Duodenal mucosa (tissue), 2 donors: ENCODE measurements at regions not wholly inside any gene's neighbourhood (a gene's known extent, or its start where the extent isn't known, plus 50 kb on each side); places are given as distances from the start of the nearest gene placed in this dataset.
"Not testable (repeated sequence)": the region's sequence is repeated elsewhere in the genome, so short reads cannot be mapped to it uniquely, and the experiment has no call there.

Experiments used
- H3K27ac ChIP-seq: one replicate; pipeline ENCODE4 v1.7.0; 2013; ENCODE audit warnings: low read depth, low read length
- H3K27me3 ChIP-seq, 2 donors: one replicate each; pipeline ENCODE4 v1.7.0; 2013; ENCODE audit warnings: low read length in 2 of 2, control low read depth in 1 of 2; ENCODE audit not compliant: insufficient read depth in 2 of 2, control insufficient read depth in 1 of 2
- H3K36me3 ChIP-seq, 2 donors: one replicate each; pipeline ENCODE4 v1.7.0; 2013; ENCODE audit warnings: low read length in 2 of 2, control low read depth in 1 of 2; ENCODE audit not compliant: insufficient read depth in 2 of 2, control insufficient read depth in 1 of 2
- H3K4me1 ChIP-seq, 2 donors: one replicate each; pipeline ENCODE4 v1.7.0; 2013; ENCODE audit warnings: low read length in 2 of 2, control low read depth in 1 of 2; ENCODE audit not compliant: insufficient read depth in 2 of 2, control insufficient read depth in 1 of 2
- H3K4me3 ChIP-seq, 2 donors: one replicate each; pipeline ENCODE4 v1.7.0; 2013; ENCODE audit warnings: low read length in 2 of 2, low read depth in 1 of 2
- H3K9ac ChIP-seq, 2 donors: one replicate each; pipeline ENCODE4 v1.7.0; 2013; ENCODE audit warnings: low read length in 2 of 2, low read depth in 1 of 2
- H3K9me3 ChIP-seq, 2 donors: one replicate each; pipeline ENCODE4 v1.7.0; 2013; ENCODE audit warnings: low read length in 2 of 2, control low read depth in 1 of 2; ENCODE audit not compliant: control insufficient read depth in 1 of 2

DNA sequence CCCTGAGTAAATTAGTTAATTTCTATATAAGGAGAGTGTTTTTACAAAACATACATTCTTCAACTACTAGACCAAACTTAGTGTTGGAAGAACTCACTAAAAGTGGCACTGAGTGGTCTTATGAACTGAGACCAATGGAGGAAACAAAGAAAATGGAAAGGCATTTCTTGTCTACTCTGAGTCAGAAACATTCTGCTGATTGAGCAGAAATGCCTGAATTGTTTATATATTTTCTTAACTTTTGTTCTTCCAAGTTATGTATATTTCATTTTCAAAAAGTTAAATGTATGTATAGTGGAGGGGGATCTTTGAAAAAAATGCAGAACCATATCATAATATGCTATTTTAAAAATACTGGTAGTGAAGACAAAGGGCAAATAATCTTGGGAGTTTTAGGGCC, 320.7 kb downstream of the HGF start:
- H3K9me3 ChIP-seq = no peaks in the 10 kb centered on the region
- H3K4me1 ChIP-seq = no peaks in the 10 kb centered on the region
- H3K36me3 ChIP-seq = no peaks in the 10 kb centered on the region

DNA sequence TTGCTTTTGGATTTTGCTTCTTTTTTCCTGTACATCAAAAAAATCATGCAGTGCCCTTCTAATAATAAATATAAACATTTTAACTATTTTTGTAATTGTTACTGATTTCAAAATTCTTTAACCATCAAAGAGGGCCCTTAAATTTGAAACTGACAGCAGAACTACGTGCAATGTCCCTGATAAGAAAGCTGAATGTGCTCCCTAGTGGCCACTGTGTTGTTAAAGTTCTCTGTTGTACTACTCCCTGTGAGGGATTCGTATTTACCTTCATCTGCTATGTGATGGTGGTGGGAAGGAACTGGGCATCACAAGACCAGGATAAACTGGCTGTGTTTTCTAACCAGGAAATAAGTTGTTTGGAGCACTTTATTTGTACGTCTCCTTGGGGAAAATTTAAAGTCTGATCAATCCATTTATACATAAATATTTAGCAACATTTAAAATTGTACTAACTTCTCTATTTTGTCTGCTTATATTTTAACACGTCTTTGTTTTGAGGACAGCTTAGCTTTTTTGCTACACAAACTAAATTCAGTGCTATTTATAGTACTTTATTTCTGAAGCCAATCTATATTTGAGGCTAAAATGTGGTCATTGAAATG, 322.4 kb downstream of the HGF start:
- Histone ChIP-seq H3K9me3 (no peaks in the 10 kb centered on the region), H3K9ac (no peak overlapping the region), H3K27me3 (no peaks in the 10 kb centered on the region), H3K4me3 (no peak overlapping the region), H3K27ac (no peak overlapping the region), H3K36me3 (no peaks in the 10 kb centered on the region), H3K4me1 (no peaks in the 10 kb centered on the region)

More for the DNA sequence above, 320.7 kb downstream of the HGF start:
- H3K27ac ChIP-seq = no peak overlapping the region
- H3K4me3 ChIP-seq = no peak overlapping the region
- H3K27me3 ChIP-seq = no peaks in the 10 kb centered on the region
- H3K9ac ChIP-seq = no peak overlapping the region

DNA sequence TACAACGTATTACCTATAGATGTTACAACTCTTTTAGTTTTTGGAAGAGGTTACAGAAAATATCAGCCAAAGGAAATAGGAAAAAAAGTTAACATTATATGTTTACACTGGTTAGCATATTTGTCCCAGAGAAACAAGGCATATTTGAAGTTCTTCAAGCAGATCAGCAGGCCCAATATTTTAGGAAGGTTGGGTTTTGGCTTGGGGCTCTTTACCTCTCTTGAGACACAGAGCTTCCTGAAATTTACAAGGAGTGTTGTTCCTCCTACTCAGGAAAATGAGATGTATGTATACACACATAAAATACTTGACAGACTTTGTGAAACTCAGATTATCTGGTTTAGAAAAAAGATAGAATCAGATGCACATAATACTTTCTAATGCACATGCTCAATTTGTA, 323.6 kb downstream of the HGF start:
- H3K27ac ChIP-seq = no peak overlapping the region
- no peaks in the 10 kb centered on the region for H3K27me3 ChIP-seq
- no peaks in the 10 kb centered on the region for H3K4me1 ChIP-seq
- no peaks in the 10 kb centered on the region for H3K36me3 ChIP-seq
- no peak overlapping the region for H3K4me3 ChIP-seq
- H3K9me3 ChIP-seq = no peaks in the 10 kb centered on the region
- no peak overlapping the region for H3K9ac ChIP-seq

DNA sequence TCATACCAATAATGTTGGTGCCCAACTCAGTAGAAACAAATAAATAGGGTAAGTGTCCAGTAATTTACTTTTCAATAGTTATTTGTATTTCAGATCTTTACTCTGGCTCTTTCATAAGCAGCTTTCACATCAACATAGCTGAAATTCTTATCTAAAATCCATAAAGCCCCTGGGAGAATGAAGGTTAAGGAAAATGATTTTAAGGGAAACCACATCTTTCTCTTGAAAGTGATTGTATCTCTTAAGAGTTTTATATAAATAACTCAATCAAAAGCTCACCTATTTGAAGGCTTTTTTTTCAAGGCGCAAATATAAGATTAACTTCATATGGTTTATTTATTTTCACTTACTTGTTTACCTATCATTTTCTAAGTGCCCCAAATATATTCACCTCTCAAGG, 324.4 kb downstream of the HGF start:
- no peaks in the 10 kb centered on the region for H3K9me3 ChIP-seq
- no peaks in the 10 kb centered on the region for H3K27me3 ChIP-seq
- H3K27ac ChIP-seq = no peak overlapping the region
- no peak overlapping the region for H3K9ac ChIP-seq
- H3K36me3 ChIP-seq = no peaks in the 10 kb centered on the region
- no peaks in the 10 kb centered on the region for H3K4me1 ChIP-seq
- no peak overlapping the region for H3K4me3 ChIP-seq

DNA sequence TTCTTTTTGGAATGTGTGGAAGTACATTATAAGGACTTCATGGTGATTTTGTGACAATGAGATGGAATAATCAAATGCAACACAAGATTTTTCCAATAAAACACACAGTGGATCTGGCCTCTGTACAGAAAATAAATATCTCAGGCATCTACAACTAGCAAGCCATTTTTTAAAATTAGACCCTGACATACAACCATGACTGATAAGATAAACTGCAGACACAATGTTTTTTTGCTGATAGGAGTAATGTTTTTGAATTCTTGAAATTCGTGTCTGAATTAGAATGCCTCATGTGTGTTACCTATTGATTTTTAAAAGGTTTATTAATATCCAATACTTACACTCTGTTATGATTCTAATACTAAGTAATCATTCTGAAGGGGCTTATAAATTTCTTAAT, 328.1 kb downstream of the HGF start:
- no peaks in the 10 kb centered on the region for H3K9me3 ChIP-seq
- H3K4me3 ChIP-seq = no peak overlapping the region
- no peaks in the 10 kb centered on the region for H3K27me3 ChIP-seq

DNA sequence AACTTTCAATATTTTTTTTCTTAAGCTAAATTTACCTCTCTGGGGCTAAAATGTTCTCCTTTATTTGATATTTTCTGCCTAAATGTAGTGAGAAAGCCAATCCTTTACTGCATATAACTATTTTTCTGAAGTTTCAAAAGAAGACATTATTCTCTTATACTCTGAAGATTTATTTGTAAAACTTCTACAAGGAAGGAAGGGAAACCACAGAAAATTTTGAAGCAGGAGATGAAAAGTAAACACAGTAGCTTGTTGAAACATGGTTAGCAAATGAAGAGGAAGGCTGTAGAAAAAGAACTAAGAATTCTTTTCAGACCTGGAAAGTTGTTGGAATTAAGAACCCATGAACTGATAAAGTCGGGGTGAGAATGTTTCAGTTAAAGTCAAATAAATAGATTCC, 330.3 kb downstream of the HGF start:
- no peaks in the 10 kb centered on the region for H3K9me3 ChIP-seq
- H3K4me3 ChIP-seq = no peak overlapping the region
- H3K4me1 ChIP-seq = no peaks in the 10 kb centered on the region
- no peaks in the 10 kb centered on the region for H3K27me3 ChIP-seq
- no peak overlapping the region for H3K27ac ChIP-seq
- H3K9ac ChIP-seq = no peak overlapping the region
- no peaks in the 10 kb centered on the region for H3K36me3 ChIP-seq

More for the DNA sequence above, 328.1 kb downstream of the HGF start:
- Histone ChIP-seq H3K36me3 (no peaks in the 10 kb centered on the region), H3K9ac (no peak overlapping the region), H3K27ac (no peak overlapping the region), H3K4me1 (no peaks in the 10 kb centered on the region)

DNA sequence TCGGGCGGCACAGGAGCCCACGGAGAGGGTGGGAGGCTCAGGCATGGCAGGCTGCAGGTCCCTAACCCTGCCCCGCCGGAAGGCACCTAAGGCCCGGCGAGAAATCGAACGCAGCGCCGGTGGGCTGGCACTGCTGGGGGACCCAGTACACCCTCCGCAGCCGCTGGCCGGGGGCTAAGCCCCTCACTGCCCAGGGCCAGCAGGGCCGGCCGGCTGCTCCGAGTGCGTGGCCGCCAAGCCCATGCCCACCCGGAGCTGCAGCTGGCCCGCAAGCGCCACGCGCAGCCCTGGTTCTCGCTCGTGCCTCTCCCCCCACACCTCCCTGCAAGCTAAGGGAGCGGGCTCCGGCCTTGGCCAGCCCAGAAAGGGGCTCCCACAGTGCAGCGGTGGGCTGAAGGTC, 332.7 kb downstream of the HGF start:
- H3K4me3 ChIP-seq, H3K27ac ChIP-seq: not testable (repeated sequence)

DNA sequence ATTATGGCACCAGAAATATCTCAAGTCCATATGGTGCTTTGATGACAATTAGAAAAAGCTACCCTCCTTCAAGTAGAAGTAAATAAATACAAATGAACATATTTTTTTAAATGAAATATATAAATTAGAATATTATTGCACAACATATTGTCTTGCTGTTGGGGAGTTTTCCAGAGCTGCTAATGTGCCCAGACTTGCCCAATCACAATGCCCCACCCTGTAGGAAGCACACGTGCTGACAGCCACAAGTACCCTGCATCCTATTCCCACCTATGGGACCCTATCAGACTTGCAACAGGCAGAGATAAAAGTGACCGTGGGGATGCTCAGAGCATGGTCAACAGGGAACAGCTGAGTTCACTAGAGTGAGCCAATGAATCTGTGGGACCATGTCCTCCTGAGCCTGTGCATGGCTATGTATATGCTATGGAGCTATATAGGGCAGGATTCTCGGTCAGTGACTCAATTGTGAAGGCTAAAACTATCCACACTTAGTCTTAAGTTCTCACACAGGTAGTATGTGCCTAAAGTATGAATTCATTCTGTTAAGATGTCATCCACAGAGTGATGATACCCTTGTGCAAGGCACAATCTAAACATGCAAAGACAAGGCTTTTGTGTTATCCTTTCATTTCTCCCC, 336.0 kb downstream of the HGF start:
- no peak overlapping the region for H3K9ac ChIP-seq
- H3K36me3 ChIP-seq = no peaks in the 10 kb centered on the region
- H3K27me3 ChIP-seq = no peaks in the 10 kb centered on the region
- no peak overlapping the region for H3K27ac ChIP-seq
- H3K4me3 ChIP-seq = no peak overlapping the region
- no peaks in the 10 kb centered on the region for H3K4me1 ChIP-seq
- no peaks in the 10 kb centered on the region for H3K9me3 ChIP-seq

More for the DNA sequence above, 332.7 kb downstream of the HGF start:
- H3K4me1 ChIP-seq, H3K9ac ChIP-seq, H3K36me3 ChIP-seq, H3K9me3 ChIP-seq, H3K27me3 ChIP-seq: not testable (repeated sequence)

DNA sequence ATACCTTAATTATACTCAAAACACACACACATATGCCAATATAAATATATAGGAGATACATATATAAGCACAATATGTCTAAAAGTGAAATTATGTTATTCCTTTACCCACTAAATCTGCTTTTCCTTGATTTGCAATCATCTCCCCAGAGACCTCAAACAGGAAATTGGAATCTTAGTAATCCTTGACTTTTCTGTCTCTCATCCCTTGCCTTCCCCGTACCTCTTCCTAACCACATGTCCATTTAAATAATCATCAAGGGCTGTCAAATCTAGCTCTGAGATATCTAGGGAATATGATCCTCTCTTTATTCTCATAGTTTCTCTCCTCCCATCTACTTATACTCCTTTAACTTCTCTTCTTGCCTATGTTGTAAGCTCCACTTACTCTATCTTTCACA, 336.6 kb downstream of the HGF start:
- Histone ChIP-seq H3K9ac (no peak overlapping the region), H3K4me3 (no peak overlapping the region), H3K9me3 (no peaks in the 10 kb centered on the region), H3K36me3 (no peaks in the 10 kb centered on the region), H3K4me1 (no peaks in the 10 kb centered on the region), H3K27ac (no peak overlapping the region), H3K27me3 (no peaks in the 10 kb centered on the region)

DNA sequence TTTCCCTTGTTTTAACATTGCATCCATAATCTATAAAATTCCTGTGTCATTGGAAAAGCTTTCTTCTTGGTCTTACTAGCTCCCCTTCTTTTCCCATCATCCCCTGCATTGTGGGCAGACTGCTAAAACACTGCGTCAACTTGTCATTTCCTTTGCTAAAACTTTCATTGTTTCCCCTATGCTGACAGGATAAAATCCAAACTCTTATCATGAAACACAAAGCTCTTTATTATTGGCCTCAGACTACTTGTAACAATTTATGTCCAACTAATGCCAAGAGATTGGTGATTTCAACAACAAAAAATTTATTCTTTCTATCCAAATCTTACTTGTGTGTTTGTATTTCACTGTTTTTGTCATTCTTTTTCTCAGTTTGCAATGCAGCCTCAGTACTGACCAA, 339.1 kb downstream of the HGF start:
- H3K9me3 ChIP-seq = no peaks in the 10 kb centered on the region
- no peaks in the 10 kb centered on the region for H3K27me3 ChIP-seq
- H3K9ac ChIP-seq = no peak overlapping the region
- no peaks in the 10 kb centered on the region for H3K4me1 ChIP-seq
- H3K4me3 ChIP-seq = no peak overlapping the region
- no peaks in the 10 kb centered on the region for H3K36me3 ChIP-seq
- H3K27ac ChIP-seq = no peak overlapping the region
